Small intestine (tissue), 7 donors: ENCODE measurements at regions not wholly inside any gene's neighbourhood (a gene's known extent, or its start where the extent isn't known, plus 50 kb on each side); places are given as distances from the start of the nearest gene placed in this dataset.

Experiments used
- DNase-seq, 2 donors: peaks; one replicate each; pipeline versions ENCODE4 v3.0.0 to v3.0.0-alpha.2; 2013
- FAIRE-seq: peaks from 2 replicates; lab custom pipeline; 2012; peaks lifted over from hg19 to GRCh38; lab: Jason Lieb, UNC
- H3K27ac ChIP-seq, 3 donors: one replicate each; pipeline ENCODE4 v1.5.1; 2013; ENCODE audit warnings: low read length in 2 of 3, mild to moderate bottlenecking in 2 of 3, control low read depth in 1 of 3, inconsistent platforms in 1 of 3, low read depth in 1 of 3, moderate library complexity in 1 of 3
- H3K27me3 ChIP-seq, 3 donors: one replicate each; pipeline ENCODE4 v1.6.1; 2013; ENCODE audit warnings: low read length in 3 of 3, inconsistent platforms in 1 of 3; ENCODE audit not compliant: control insufficient read depth in 3 of 3, insufficient read depth in 3 of 3
- H3K36me3 ChIP-seq, 3 donors: one replicate each; pipeline ENCODE4 v1.6.1; 2013; ENCODE audit warnings: low read length in 3 of 3, inconsistent platforms in 1 of 3, low read depth in 1 of 3, mild to moderate bottlenecking in 1 of 3, moderate library complexity in 1 of 3; ENCODE audit not compliant: control insufficient read depth in 3 of 3, insufficient read depth in 2 of 3
- H3K4me1 ChIP-seq, 3 donors: one replicate each; pipeline ENCODE4 v1.6.1; 2013; ENCODE audit warnings: low read length in 2 of 3, inconsistent platforms in 1 of 3, low read depth in 1 of 3, mild to moderate bottlenecking in 1 of 3, moderate library complexity in 1 of 3; ENCODE audit not compliant: control insufficient read depth in 3 of 3, insufficient read depth in 2 of 3
- H3K4me3 ChIP-seq, 3 donors: one replicate each; pipeline ENCODE4 v1.5.1; 2013; ENCODE audit warnings: low read length in 3 of 3, control low read depth in 1 of 3, inconsistent platforms in 1 of 3, low read depth in 1 of 3, mild to moderate bottlenecking in 1 of 3, moderate library complexity in 1 of 3
- H3K9me3 ChIP-seq, 2 donors: one replicate each; pipeline ENCODE4 v1.6.1; 2013; ENCODE audit warnings: low read depth in 1 of 2, low read length in 1 of 2; ENCODE audit not compliant: control insufficient read depth in 2 of 2, insufficient read depth in 1 of 2
- WGBS, 3 donors: extraction: QIAGEN DNeasy Blood & Tissue Kit; methylation state at CpG; one replicate each; pipeline ENCODE4 v1.1.7; 2013; 5-methylcytosine and 5-hydroxymethylcytosine counted together
- donor health status: healthy with polysubstance abuse.
- donor health status: control.
- donor health status: control.
- donor health status: Bipolar disorder and iron deficiency.
- donor health status: healthy.

GRCh38 chr10:131544495-131544894, 233.0 kb upstream of the TCERG1L start:
- Histone ChIP-seq H3K4me3 (no peak overlapping the region), H3K27me3 (peaks cover 0 to 10% (median 0%) of the 10 kb centered on the region in 3 donors), H3K9me3 (no peaks in the 10 kb centered on the region), H3K27ac (no peak overlapping the region), H3K4me1 (no peaks in the 10 kb centered on the region), H3K36me3 (no peaks in the 10 kb centered on the region)
- FAIRE-seq (no peak), DNase-seq (no peak)
- WGBS, 3 donors: 74 to 77% (median 74%) methylated on average over 7 to 8 of the region's 8 CpGs

DNA sequence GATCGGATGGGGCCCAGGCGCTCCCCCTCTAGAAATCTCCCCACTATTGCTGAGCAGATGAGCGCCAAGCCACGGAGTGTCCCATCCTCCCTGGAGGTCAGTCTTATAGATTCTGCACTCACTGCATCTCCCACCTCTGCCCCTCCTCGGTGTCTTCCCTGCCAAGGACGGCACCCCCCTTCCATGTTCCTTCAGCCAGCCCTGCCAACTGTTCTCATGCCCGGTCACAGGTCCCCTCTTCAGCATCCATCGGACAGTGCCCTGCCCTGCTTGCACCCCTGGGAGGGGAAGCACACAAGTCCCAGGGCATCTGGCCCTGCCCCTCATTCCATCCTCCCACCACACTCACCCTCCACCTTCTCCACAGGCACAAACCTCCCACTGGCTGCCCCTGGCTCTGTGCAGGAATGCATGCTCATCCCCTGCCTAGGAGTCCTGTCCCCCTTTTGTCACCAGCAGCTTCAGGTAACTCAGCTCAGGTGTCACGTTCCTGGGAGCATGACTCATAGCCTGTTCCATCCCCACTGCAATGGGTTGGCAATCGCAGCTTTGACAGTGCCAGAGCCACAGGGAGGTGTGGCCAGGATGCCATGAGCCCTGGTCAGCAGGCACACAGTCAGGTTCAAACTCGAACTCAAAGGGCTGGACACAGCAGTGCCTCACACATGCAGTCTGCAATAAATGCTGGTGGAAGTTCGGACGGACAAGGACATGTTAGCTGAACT, 234.7 kb upstream of the TCERG1L start:
- WGBS, 3 donors: 68 to 71% (median 69%) methylated on average over 13 of the region's 13 CpGs
- Histone ChIP-seq H3K4me3 (no peak overlapping the region), H3K36me3 (no peaks in the 10 kb centered on the region), H3K4me1 (no peaks in the 10 kb centered on the region), H3K27me3 (peaks cover 0 to 10% (median 0%) of the 10 kb centered on the region in 3 donors), H3K27ac (no peak overlapping the region), H3K9me3 (no peaks in the 10 kb centered on the region)
- DNase-seq: no peak
- no peak for FAIRE-seq

DNA sequence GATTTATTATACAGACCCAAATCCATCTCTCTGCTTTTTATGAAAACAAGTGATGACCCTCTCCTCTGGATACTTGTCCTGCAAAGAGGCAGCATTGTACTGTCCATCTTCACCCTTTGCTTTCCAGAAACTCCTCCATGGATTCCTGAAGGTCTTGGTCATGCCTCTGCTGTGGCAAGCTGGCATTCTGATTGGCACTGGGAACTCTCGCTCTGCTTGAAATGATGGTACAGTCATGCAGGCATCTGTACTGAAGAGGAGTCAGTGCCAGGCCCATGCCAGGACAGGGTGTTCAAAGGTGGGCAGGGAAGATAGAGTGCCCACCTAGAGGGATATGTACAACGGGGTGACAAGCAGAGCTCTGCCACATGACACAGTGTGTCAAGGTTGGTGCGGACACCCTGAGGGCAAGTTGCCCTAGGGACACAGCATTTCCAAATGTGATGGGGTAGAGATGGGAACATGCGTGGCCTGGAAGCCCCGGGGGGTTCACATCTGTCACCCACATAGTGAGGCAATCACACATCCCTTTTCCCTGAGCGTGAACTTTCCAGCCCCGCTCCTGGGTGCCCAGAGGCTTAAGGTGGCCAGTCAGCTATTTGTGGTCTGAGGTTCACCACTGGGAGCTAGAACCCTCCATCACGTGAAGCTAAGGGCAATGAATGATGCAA, 235.7 kb upstream of the TCERG1L start:
- FAIRE-seq: no peak
- Histone ChIP-seq H3K4me3 (no peak overlapping the region), H3K27ac (no peak overlapping the region), H3K36me3 (no peaks in the 10 kb centered on the region), H3K27me3 (peaks cover 0 to 10% (median 0%) of the 10 kb centered on the region in 3 donors), H3K4me1 (no peaks in the 10 kb centered on the region), H3K9me3 (no peaks in the 10 kb centered on the region)
- DNase-seq: no peak
- WGBS, 3 donors: 81 to 85% (median 83%) methylated on average over 8 of the region's 8 CpGs

DNA sequence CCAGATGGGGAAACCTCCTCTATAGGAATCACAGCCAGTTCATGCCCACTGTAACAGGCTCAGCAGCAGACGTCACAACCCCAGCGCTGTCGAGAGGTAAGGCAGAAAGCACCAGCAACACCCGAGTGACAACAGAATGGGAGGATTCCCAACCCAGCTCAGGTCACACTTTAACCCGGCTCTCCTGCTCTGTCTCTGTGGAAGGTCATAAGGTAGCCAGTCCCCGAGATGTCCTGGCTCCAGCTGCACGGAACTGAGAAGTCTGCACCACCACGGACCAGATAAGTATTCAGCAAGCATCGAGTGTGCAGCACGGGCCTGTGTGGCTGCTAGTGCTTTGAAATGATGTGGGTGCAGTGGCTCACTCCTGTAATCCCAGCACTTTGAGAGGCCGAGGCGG, 236.7 kb upstream of the TCERG1L start:
- no peaks in the 10 kb centered on the region for H3K4me1 ChIP-seq
- H3K9me3 ChIP-seq: no peaks in the 10 kb centered on the region
- no peaks in the 10 kb centered on the region for H3K36me3 ChIP-seq
- H3K27ac ChIP-seq: no peak overlapping the region
- no peak overlapping the region for H3K4me3 ChIP-seq
- 67 to 77% (median 75%) methylated on average over 12 of the region's 12 CpGs for WGBS, 3 donors
- DNase-seq: no peak
- FAIRE-seq: no peak
- peaks cover 0 to 8% (median 0%) of the 10 kb centered on the region in 3 donors for H3K27me3 ChIP-seq

- Histone ChIP-seq H3K36me3 (no peaks in the 10 kb centered on the region), H3K4me1 (no peaks in the 10 kb centered on the region), H3K4me3 (no peak overlapping the region), H3K27ac (no peak overlapping the region), H3K9me3 (no peaks in the 10 kb centered on the region), H3K27me3 (peaks cover 0 to 6% (median 0%) of the 10 kb centered on the region in 3 donors)
- FAIRE-seq (no peak), DNase-seq (no peak)
- WGBS, 3 donors: 79 to 88% (median 84%) methylated on average over 8 of the region's 8 CpGs
Measured at GRCh38 chr10:131549116-131549515, 237.6 kb upstream of the TCERG1L start.

DNA sequence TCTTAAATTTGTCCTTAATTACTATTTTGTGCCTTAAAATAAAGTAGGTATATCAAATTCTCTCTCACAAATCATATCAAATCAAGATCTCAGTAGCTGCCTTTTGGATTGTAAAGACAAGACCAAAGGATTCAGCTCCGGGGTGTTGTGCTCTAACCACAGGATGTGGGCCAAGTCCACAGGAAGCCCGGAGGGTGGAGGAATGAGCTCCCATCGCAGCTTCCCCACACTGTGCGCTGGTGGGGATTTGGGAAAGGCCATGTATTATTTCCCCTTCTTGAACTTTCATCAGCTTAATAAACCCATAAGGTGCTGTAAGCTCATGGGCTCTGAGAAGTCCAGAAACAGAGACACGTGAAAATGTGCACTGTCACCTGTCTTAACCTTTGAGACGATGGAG, 241.6 kb upstream of the TCERG1L start:
- Histone ChIP-seq H3K4me3 (no peak overlapping the region), H3K9me3 (no peaks in the 10 kb centered on the region), H3K27ac (no peak overlapping the region), H3K27me3 (no peaks in the 10 kb centered on the region), H3K36me3 (no peaks in the 10 kb centered on the region), H3K4me1 (no peaks in the 10 kb centered on the region)
- no peak for FAIRE-seq
- WGBS, 3 donors: 63 to 72% (median 68%) methylated on average over 6 of the region's 6 CpGs
- DNase-seq: no peak

- WGBS, 3 donors: 58 to 83% (median 66%) methylated on average over 8 of the region's 8 CpGs
- no peak overlapping the region for H3K27ac ChIP-seq
- FAIRE-seq: no peak
- H3K4me3 ChIP-seq: no peak overlapping the region
- no peaks in the 10 kb centered on the region for H3K9me3 ChIP-seq
- no peaks in the 10 kb centered on the region for H3K36me3 ChIP-seq
- no peaks in the 10 kb centered on the region for H3K4me1 ChIP-seq
- no peaks in the 10 kb centered on the region for H3K27me3 ChIP-seq
- no peak for DNase-seq
Measured at GRCh38 chr10:131553581-131553980, 242.1 kb upstream of the TCERG1L start.

DNA sequence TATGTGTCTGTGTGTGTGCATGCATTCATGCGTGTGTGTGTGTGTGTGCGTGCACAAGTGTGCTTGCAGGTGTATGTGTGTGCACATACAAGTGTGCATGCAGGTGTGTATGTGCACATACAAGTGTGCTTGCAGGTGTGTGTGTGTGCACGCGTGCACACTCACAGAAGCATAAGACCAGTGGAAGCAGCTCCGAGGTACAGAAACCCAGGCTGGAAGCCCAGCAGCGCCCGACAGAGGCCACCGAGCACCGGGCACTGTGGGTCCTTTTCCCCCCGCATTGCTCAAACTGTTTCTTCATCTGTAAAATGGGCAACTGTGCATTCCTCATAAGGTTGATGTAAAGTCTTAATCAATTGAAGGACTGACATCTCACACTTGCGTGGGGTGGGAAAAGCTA, 243.3 kb upstream of the TCERG1L start:
- 81 to 89% (median 82%) methylated on average over 11 of the region's 11 CpGs for WGBS, 3 donors
- Histone ChIP-seq H3K9me3 (no peaks in the 10 kb centered on the region), H3K27me3 (no peaks in the 10 kb centered on the region), H3K27ac (no peak overlapping the region), H3K4me1 (no peaks in the 10 kb centered on the region), H3K4me3 (no peak overlapping the region), H3K36me3 (no peaks in the 10 kb centered on the region)
- no peak for FAIRE-seq
- no peak for DNase-seq
